K562 (cell line): ENCODE measurements at regions not wholly inside any gene's neighbourhood (a gene's known extent, or its start where the extent isn't known, plus 50 kb on each side); places are given as distances from the start of the nearest gene placed in this dataset.

Experiments
- ATAC-seq: fragments of 200-7000 bp; cut with Tn5 transposase; 3 replicates; pipeline ENCODE4 v1.9.1; 2020; ENCODE audit warnings: moderate library complexity
- BruUV-seq: library from RNA; stranded (reverse); fragments of 400-500 nt; replicated peaks from 2 replicates; lab custom pipeline; 2021; lab: Mats Ljungman, UMichigan
- CTCF ChIA-PET: fragments of 300-600 bp; formaldehyde crosslinking; extraction: SDS; loops from one replicate; lab custom pipeline; 2021; ENCODE audit warnings: low intra/inter-chr PET ratio; lab: Yijun Ruan, JAX
- POLR2A ChIA-PET: fragments of 300-600, 350-650 bp; sonication (Branson Sonifier 250); formaldehyde crosslinking; extraction: SDS; loops from one replicate; lab custom pipeline; 2021; ENCODE audit warnings: antibody characterized with exemption, inconsistent platforms; lab: Yijun Ruan, JAX
- DNase-seq, 4 experiments: peaks; one replicate each; pipeline versions ENCODE4 v3.0.0 to v3.0.0-alpha.2; 2011 to 2018; ENCODE audit warnings: low spot score in 3 of 4, mixed read lengths in 3 of 4; ENCODE audit errors: extremely low read depth in 1 of 4
- FAIRE-seq: peaks from 2 replicates; lab custom pipeline; 2011; peaks lifted over from hg19 to GRCh38; lab: Jason Lieb, UNC
- H2AFZ ChIP-seq: 2 replicates; pipeline ENCODE4 v1.6.0; 2011; ENCODE audit warnings: low read depth, low read length, control low read depth, inconsistent platforms
- H3K27ac ChIP-seq: fragments of 200-600 bp; 3 replicates; pipeline ENCODE4 v1.8.0; 2011; ENCODE audit warnings: low read depth, mild to moderate bottlenecking, control low read depth, inconsistent platforms, low read length, moderate library complexity, mixed read lengths; ENCODE audit errors: extremely low read depth
- H3K27me3 ChIP-seq, 2 experiments: fragments of 300-600 bp in 1 of 2; 2 replicates in 1 of 2; 3 replicates in 1 of 2; pipeline versions ENCODE4 v1.6.0 to v1.8.0; 2011; ENCODE audit warnings: inconsistent platforms in 2 of 2, low read length in 2 of 2, mild to moderate bottlenecking in 1 of 2, mixed read lengths in 1 of 2, moderate library complexity in 1 of 2; ENCODE audit not compliant: control insufficient read depth in 2 of 2, insufficient read depth in 2 of 2
- H3K36me3 ChIP-seq: fragments of 300-600 bp; 3 replicates; pipeline ENCODE4 v1.8.0; 2011; ENCODE audit warnings: mild to moderate bottlenecking, low read length, inconsistent platforms; ENCODE audit not compliant: control insufficient read depth, insufficient read depth
- H3K4me1 ChIP-seq, 2 experiments: fragments of 200-600 bp in 1 of 2; replicated peaks in 1 of 2; 2 replicates in 1 of 2; 3 replicates in 1 of 2; pipeline versions ENCODE4 v1.5.1 to v1.8.0; 2011; ENCODE audit warnings: inconsistent platforms in 2 of 2, low read length in 2 of 2, mild to moderate bottlenecking in 1 of 2, mixed read lengths in 1 of 2, moderate library complexity in 1 of 2; ENCODE audit not compliant: control insufficient read depth in 2 of 2, insufficient read depth in 2 of 2
- H3K4me2 ChIP-seq: 2 replicates; pipeline ENCODE4 v1.6.1; 2011; ENCODE audit warnings: low read length, control low read depth, inconsistent platforms, mixed read lengths; ENCODE audit not compliant: insufficient read depth
- H3K4me3 ChIP-seq: fragments of 200-600 bp; sonication (generic), shearing (Covaris generic); 2 replicates; pipeline ENCODE4 v1.5.1; 2016; ENCODE audit warnings: control low read depth, inconsistent platforms
- H3K79me2 ChIP-seq: fragments of 200-600 bp; 3 replicates; pipeline ENCODE4 v1.8.0; 2011; ENCODE audit warnings: low read length, inconsistent platforms; ENCODE audit not compliant: control insufficient read depth, insufficient read depth
- H3K9ac ChIP-seq, 2 experiments: 2 replicates each; pipeline versions ENCODE4 v1.6.0 to v1.6.1; 2011; ENCODE audit warnings: low read depth in 2 of 2, low read length in 2 of 2, control low read depth in 1 of 2, inconsistent platforms in 1 of 2, mild to moderate bottlenecking in 1 of 2, mixed read lengths in 1 of 2; ENCODE audit not compliant: insufficient read depth in 1 of 2
- H3K9me1 ChIP-seq: one replicate; pipeline ENCODE4 v1.6.0; 2011; ENCODE audit warnings: inconsistent platforms, mild to moderate bottlenecking, low read length, moderate library complexity; ENCODE audit not compliant: control insufficient read depth, insufficient read depth
- H3K9me3 ChIP-seq: replicated peaks from 2 replicates; pipeline ENCODE4 v1.5.1; 2011; ENCODE audit warnings: low read depth, low read length, inconsistent platforms; ENCODE audit not compliant: control insufficient read depth, insufficient read depth
- H4K20me1 ChIP-seq: replicated peaks from 2 replicates; pipeline ENCODE4 v1.6.1; 2011; ENCODE audit warnings: low read length, inconsistent platforms, mixed read lengths; ENCODE audit not compliant: control insufficient read depth, insufficient read depth
- HOXB6 ChIP-seq: fragments of 250-450 bp; sonication (Bioruptor Pico); IDR thresholded peaks from 2 replicates; pipeline ENCODE4 v1.5.1; 2022; ENCODE audit warnings: mild to moderate bottlenecking, borderline replicate concordance
- NFXL1 ChIP-seq: fragments of 450-650 bp; formaldehyde crosslinking; IDR thresholded peaks from 2 replicates; pipeline ENCODE4 v1.4.0; 2021; ENCODE audit warnings: mild to moderate bottlenecking
- OTX1 ChIP-seq: fragments of 450-650 bp; formaldehyde crosslinking; IDR thresholded peaks from 2 replicates; pipeline ENCODE4 v1.4.0; 2022; ENCODE audit warnings: mild to moderate bottlenecking
- TAF7 ChIP-seq: fragments of 450-650 bp; IDR thresholded peaks from 2 replicates; pipeline ENCODE4 v1.6.1; 2016; ENCODE audit warnings: missing genetic modification characterization, missing compliant biosample characterization
- ZBTB26 ChIP-seq: fragments of 450-650 bp; formaldehyde crosslinking; IDR thresholded peaks from 2 replicates; pipeline ENCODE4 v1.4.0; 2022; ENCODE audit warnings: missing genetic modification characterization
- ZNF668 ChIP-seq: fragments of 250-450 bp; sonication (Bioruptor Pico); IDR thresholded peaks from 2 replicates; pipeline ENCODE4 v1.8.0; 2022; ENCODE audit warnings: mild to moderate bottlenecking, inconsistent platforms
- WGBS: fragments of 100-300 bp; shearing (Covaris generic); methylation state at CpG from one replicate; pipeline ENCODE4 v1.1.6; 2016; ENCODE audit warnings: low coverage, mixed read lengths; ENCODE audit not compliant: insufficient coverage; ENCODE audit errors: missing lambda C conversion rate; 5-methylcytosine and 5-hydroxymethylcytosine counted together
- in situ Hi-C: fragments of 300-500 bp; cut with MboI; formaldehyde crosslinking; loops from 4 replicates; pipeline ENCODE4 v1.15.0; 2018; ENCODE audit warnings: inconsistent platforms, mixed read lengths
- intact Hi-C: fragments of 100-400 bp; cut with micrococcal nuclease; formaldehyde crosslinking; loops from 2 replicates; pipeline ENCODE4 v1.14.2; 2022
- TF ChIP-seq, protein P1 (sequence below): fragments of 450-650 bp; IDR thresholded peaks from 2 replicates; pipeline ENCODE4 v1.7.0; 2016; ENCODE audit warnings: borderline replicate concordance
- TF ChIP-seq, protein P2 (sequence below): sonication (generic); formaldehyde crosslinking; IDR thresholded peaks from 2 replicates; pipeline ENCODE4 v1.8.0; 2022; ENCODE audit warnings: mild to moderate bottlenecking, missing genetic modification reagents
- TF ChIP-seq, protein P3 (sequence below), 2 experiments: fragments of 450-650 bp; IDR thresholded peaks; 2 replicates each; pipeline ENCODE4 v1.6.1; 2016

DNA sequence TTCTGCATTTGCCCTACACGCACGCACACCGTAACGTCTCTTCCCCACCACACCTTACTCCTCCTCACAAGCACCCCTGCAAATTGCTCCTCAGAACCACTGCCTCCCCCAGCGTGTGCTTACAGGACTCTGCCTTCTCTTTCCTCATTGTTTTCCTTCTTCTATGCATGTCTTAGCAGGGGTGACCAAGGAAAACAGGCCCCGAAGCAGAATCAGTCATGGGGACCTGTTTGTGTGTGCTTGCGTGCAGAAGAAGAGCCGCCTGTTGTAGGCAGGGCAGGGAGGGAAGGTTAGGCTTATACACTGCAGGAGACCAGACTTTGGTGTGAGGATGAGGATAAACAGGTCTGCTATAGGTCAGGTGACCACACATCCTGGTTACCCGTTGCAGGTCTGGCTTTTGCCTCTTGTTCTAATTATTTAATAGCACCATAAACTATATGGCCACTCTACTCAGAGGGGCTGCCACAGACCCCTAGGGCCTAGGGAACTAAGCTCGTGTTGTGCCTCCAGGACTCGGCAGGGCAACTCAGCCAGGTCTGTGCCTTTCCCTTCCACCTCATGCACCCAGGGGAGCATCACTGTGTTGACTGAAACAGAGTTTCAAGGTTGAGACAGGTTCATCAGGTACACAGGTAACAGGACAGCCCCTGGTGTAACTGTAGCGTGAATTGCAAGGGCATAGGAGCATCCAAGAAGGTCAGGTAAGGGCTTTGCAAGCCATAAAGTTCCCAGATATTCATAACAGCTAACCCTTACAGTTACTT lies 60.8 kb upstream of the EPS8L3 start:
- CTCF ChIA-PET: no interaction called here
- FAIRE-seq: no peak
- WGBS: 56% methylated on average over 12 of the region's 12 CpGs
- intact Hi-C loops (loop anchor here (5.0 kb wide), 1 partner anchor 38 kb away; no protein-coding TSS in a partner anchor), in situ Hi-C loops (no loop called here)
- Histone ChIP-seq H3K9ac (peak overlapping the region; percentile 54 to 87; a peak in 3 of 4 replicates), H3K9me3 (no peaks in the 10 kb centered on the region), H3K27ac (peak overlapping the region; percentile 80), H2AFZ (peak overlapping the region; percentile 95), H3K79me2 (no peaks in the 10 kb centered on the region), H3K27me3 (no peaks in the 10 kb centered on the region), H3K4me3 (no peak overlapping the region), H3K9me1 (no peaks in the 10 kb centered on the region), H3K4me2 (peak overlapping the region; percentile 62), H4K20me1 (no peaks in the 10 kb centered on the region), H3K36me3 (no peaks in the 10 kb centered on the region), H3K4me1 (peaks cover 50 to 62% of the 10 kb centered on the region in 2 experiments)
- POLR2A ChIA-PET: interaction anchor here (0.7 to 3.9 kb wide), 5 partner anchors 9 to 219 kb away, joined by 3 to 18 read pairs (median 6); partner anchors contain the start of gene AHCYL1
- no TSS peak for BruUV-seq
- no peak for ATAC-seq
- DNase-seq: peak in 2 of 4 experiments; percentile 2 to 13
- TF ChIP-seq HOXB6 (CRISPR knock-in tag) (no peak), OTX1 (CRISPR knock-in tag) (peak; percentile 63; the same call in 1 of the 2 replicates), TAF7 (peak; percentile 45; the same call in 1 of the 2 replicates), ZBTB26 (CRISPR knock-in tag) (no peak), NFXL1 (CRISPR knock-in tag) (0 out of 2 replicates have a peak, but pooled peaks have one; percentile 44), ZNF668 (CRISPR knock-in tag) (peak; percentile 35; the same call in 1 of the 2 replicates)
- TF ChIP-seq, protein P1, sequence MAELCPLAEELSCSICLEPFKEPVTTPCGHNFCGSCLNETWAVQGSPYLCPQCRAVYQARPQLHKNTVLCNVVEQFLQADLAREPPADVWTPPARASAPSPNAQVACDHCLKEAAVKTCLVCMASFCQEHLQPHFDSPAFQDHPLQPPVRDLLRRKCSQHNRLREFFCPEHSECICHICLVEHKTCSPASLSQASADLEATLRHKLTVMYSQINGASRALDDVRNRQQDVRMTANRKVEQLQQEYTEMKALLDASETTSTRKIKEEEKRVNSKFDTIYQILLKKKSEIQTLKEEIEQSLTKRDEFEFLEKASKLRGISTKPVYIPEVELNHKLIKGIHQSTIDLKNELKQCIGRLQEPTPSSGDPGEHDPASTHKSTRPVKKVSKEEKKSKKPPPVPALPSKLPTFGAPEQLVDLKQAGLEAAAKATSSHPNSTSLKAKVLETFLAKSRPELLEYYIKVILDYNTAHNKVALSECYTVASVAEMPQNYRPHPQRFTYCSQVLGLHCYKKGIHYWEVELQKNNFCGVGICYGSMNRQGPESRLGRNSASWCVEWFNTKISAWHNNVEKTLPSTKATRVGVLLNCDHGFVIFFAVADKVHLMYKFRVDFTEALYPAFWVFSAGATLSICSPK: no peak
- TF ChIP-seq, protein P2, sequence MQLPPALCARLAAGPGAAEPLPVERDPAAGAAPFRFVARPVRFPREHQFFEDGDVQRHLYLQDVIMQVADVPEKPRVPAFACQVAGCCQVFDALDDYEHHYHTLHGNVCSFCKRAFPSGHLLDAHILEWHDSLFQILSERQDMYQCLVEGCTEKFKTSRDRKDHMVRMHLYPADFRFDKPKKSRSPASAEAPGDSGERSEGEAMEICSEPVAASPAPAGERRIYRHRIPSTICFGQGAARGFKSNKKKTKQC (CRISPR knock-in tag): no peak
- TF ChIP-seq, protein P3, sequence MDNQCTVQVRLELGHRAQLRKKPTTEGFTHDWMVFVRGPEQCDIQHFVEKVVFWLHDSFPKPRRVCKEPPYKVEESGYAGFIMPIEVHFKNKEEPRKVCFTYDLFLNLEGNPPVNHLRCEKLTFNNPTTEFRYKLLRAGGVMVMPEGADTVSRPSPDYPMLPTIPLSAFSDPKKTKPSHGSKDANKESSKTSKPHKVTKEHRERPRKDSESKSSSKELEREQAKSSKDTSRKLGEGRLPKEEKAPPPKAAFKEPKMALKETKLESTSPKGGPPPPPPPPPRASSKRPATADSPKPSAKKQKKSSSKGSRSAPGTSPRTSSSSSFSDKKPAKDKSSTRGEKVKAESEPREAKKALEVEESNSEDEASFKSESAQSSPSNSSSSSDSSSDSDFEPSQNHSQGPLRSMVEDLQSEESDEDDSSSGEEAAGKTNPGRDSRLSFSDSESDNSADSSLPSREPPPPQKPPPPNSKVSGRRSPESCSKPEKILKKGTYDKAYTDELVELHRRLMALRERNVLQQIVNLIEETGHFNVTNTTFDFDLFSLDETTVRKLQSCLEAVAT (IDR thresholded peaks at IDR 0.05): peak in 1 of 2 experiments; percentile 5; a peak in 1 of 4 replicates
